Vagina (tissue), 2 donors: ENCODE measurements at regions not wholly inside any gene's neighbourhood (a gene's known extent, or its start where the extent isn't known, plus 50 kb on each side); places are given as distances from the start of the nearest gene placed in this dataset.

Source experiments
- POLR2A ChIP-seq, 2 donors: fragments of 450-650 bp; IDR thresholded peaks; one replicate each; pipeline ENCODE4 v1.6.1; 2017; ENCODE audit warnings: antibody characterized with exemption in 2 of 2, mild to moderate bottlenecking in 2 of 2, moderate library complexity in 2 of 2
- POLR2AphosphoS5 ChIP-seq, 2 donors: sonication (generic); formaldehyde crosslinking; IDR thresholded peaks; one replicate each; pipeline ENCODE4 v1.9.0; 2017; ENCODE audit warnings: antibody characterized with exemption in 2 of 2, mild to moderate bottlenecking in 2 of 2, low read depth in 1 of 2; ENCODE audit not compliant: insufficient read depth in 1 of 2
- TF ChIP-seq, protein P1 (sequence below), 3 experiments: fragments of 450-650 bp in 2 of 3; fragments of 200-600 bp in 1 of 3; sonication (generic) in 1 of 3; IDR thresholded peaks; one replicate each; pipeline ENCODE4 v1.5.1; 2017 to 2019; ENCODE audit warnings: antibody characterized with exemption in 3 of 3, mild to moderate bottlenecking in 2 of 3, moderate library complexity in 2 of 3

DNA sequence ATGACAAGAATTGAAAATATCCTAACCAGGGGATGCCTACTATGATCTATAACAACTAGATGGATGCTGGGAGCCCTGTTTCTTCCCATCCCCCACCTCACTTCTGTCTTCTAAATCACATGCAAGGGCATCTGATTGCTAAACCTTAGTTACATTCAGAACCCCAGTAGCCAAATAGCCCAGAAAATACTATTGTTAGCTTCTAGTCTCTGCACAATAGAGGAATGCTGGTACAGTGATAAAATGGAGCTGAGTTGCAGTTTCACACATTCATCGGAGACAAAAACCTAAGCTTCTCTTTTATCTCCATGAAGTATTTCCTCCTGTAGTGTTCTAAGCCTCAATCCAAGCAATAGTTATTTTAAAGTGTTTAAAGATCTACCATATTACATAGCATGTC is 942.9 kb downstream of the RPS29 start:
- TF ChIP-seq, protein P1, sequence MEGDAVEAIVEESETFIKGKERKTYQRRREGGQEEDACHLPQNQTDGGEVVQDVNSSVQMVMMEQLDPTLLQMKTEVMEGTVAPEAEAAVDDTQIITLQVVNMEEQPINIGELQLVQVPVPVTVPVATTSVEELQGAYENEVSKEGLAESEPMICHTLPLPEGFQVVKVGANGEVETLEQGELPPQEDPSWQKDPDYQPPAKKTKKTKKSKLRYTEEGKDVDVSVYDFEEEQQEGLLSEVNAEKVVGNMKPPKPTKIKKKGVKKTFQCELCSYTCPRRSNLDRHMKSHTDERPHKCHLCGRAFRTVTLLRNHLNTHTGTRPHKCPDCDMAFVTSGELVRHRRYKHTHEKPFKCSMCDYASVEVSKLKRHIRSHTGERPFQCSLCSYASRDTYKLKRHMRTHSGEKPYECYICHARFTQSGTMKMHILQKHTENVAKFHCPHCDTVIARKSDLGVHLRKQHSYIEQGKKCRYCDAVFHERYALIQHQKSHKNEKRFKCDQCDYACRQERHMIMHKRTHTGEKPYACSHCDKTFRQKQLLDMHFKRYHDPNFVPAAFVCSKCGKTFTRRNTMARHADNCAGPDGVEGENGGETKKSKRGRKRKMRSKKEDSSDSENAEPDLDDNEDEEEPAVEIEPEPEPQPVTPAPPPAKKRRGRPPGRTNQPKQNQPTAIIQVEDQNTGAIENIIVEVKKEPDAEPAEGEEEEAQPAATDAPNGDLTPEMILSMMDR (IDR thresholded peaks at IDR 0.05), result no peak
- TF ChIP-seq POLR2A (IDR thresholded peaks at IDR 0.05), result no peak
- no peak for TF ChIP-seq POLR2AphosphoS5 (IDR thresholded peaks at IDR 0.05; ENCODE audit: insufficient read depth in 1 of 2, low read depth in 1 of 2)
